Psoas muscle (tissue), 7 donors: ENCODE measurements at regions not wholly inside any gene's neighbourhood (a gene's known extent, or its start where the extent isn't known, plus 50 kb on each side); places are given as distances from the start of the nearest gene placed in this dataset.

Experiments
- ATAC-seq, 4 donors: fragments of 200-7000 bp; cut with Tn5 transposase; one replicate each; pipeline ENCODE4 v1.9.1; 2020; ENCODE audit warnings: moderate library complexity in 3 of 4, mild to moderate bottlenecking in 2 of 4
- DNase-seq, 2 donors: peaks; one replicate each; pipeline ENCODE4 v3.0.0-alpha.2; 2020
- H3K27ac ChIP-seq: fragments of 200-600 bp; one replicate; pipeline ENCODE4 v1.8.0; 2022
- H3K27me3 ChIP-seq, 3 donors: fragments of 200-600 bp in 1 of 3; one replicate each; pipeline versions ENCODE4 v1.6.1 to v1.8.0; 2013 to 2022; ENCODE audit warnings: low read length in 2 of 3, mild to moderate bottlenecking in 2 of 3, moderate library complexity in 1 of 3; ENCODE audit not compliant: insufficient read depth in 3 of 3
- H3K36me3 ChIP-seq, 2 donors: fragments of 200-600 bp in 1 of 2; one replicate each; pipeline versions ENCODE4 v1.6.1 to v1.8.0; 2013 to 2022; ENCODE audit warnings: low read depth in 1 of 2, mild to moderate bottlenecking in 1 of 2, moderate library complexity in 1 of 2; ENCODE audit not compliant: insufficient read depth in 1 of 2
- H3K4me1 ChIP-seq: fragments of 200-600 bp; one replicate; pipeline ENCODE4 v1.8.0; 2022
- H3K4me3 ChIP-seq: fragments of 200-600 bp; one replicate; pipeline ENCODE4 v1.8.0; 2022; ENCODE audit warnings: mild to moderate bottlenecking
- H3K9me3 ChIP-seq: fragments of 200-600 bp; one replicate; pipeline ENCODE4 v1.8.0; 2022
- CTCF ChIP-seq: fragments of 200-600 bp; IDR thresholded peaks from one replicate; pipeline ENCODE4 v1.8.0; 2022; ENCODE audit warnings: antibody characterized with exemption
- WGBS, 3 donors: extraction: QIAGEN DNeasy Blood & Tissue Kit; methylation state at CpG; one replicate each; pipeline versions ENCODE4 v1.1.6 to v1.1.7; 2013; 5-methylcytosine and 5-hydroxymethylcytosine counted together
- intact Hi-C, 2 donors: fragments of 100-400 bp; cut with DNase I; formaldehyde crosslinking; loops; one replicate each; pipeline versions ENCODE4 v1.11.0 to v1.14.2; 2022
- donor health status: healthy with polysubstance abuse.
- donor health status: DM: no; HTN: no; CAD: no; lungs with moderate emphysema.
- donor health status: Bipolar disorder and iron deficiency.
- donor health status: healthy.
- donor health status: DM: yes; HTN: yes; CAD: no.
- donor health status: DM: no; HTN: no; CAD: no.
- donor health status: DM: yes; HTN: yes; CAD: no.

GRCh38 chr6:74117113-74117512 lies 421.1 kb downstream of the CD109 start:
- no peaks in the 10 kb centered on the region for H3K36me3 ChIP-seq
- no peak overlapping the region for H3K4me3 ChIP-seq
- H3K27me3 ChIP-seq = no peaks in the 10 kb centered on the region
- peaks cover 4% of the 10 kb centered on the region for H3K9me3 ChIP-seq
- intact Hi-C loops = no loop called here
- no peak overlapping the region for H3K27ac ChIP-seq
- ATAC-seq (no peak), DNase-seq (no peak)
- WGBS, 3 donors = 34 to 53% (median 35%) methylated on average over 1 of the region's 1 CpG
- H3K4me1 ChIP-seq = no peaks in the 10 kb centered on the region
- no peak for TF ChIP-seq CTCF

GRCh38 chr6:74115674-74116073 lies 419.7 kb downstream of the CD109 start:
- H3K36me3 ChIP-seq = no peaks in the 10 kb centered on the region
- H3K27ac ChIP-seq = no peak overlapping the region
- no peaks in the 10 kb centered on the region for H3K27me3 ChIP-seq
- intact Hi-C loops = no loop called here
- no peak overlapping the region for H3K4me3 ChIP-seq
- DNase-seq (no peak), ATAC-seq (no peak)
- no peak for TF ChIP-seq CTCF
- no peaks in the 10 kb centered on the region for H3K4me1 ChIP-seq
- no peaks in the 10 kb centered on the region for H3K9me3 ChIP-seq
- WGBS, 3 donors = 76 to 86% (median 86%) methylated on average over 3 of the region's 3 CpGs

- Histone ChIP-seq H3K4me3 (no peak overlapping the region), H3K27ac (no peak overlapping the region), H3K36me3 (no peaks in the 10 kb centered on the region), H3K9me3 (no peaks in the 10 kb centered on the region), H3K4me1 (no peaks in the 10 kb centered on the region), H3K27me3 (no peaks in the 10 kb centered on the region)
- TF ChIP-seq CTCF = no peak
- intact Hi-C loops = no loop called here
- no peak for DNase-seq
- no peak for ATAC-seq
- 79 to 90% (median 82%) methylated on average over 2 of the region's 2 CpGs for WGBS, 3 donors
Observed at GRCh38 chr6:74114428-74114827, 418.4 kb downstream of the CD109 start.

GRCh38 chr6:74113901-74114300 lies 417.9 kb downstream of the CD109 start:
- no peak for ATAC-seq
- H3K4me3 ChIP-seq = no peak overlapping the region
- H3K36me3 ChIP-seq = no peaks in the 10 kb centered on the region
- intact Hi-C loops = no loop called here
- no peak for DNase-seq
- H3K27ac ChIP-seq = no peak overlapping the region
- 82 to 86% (median 86%) methylated on average over 2 of the region's 2 CpGs for WGBS, 3 donors
- H3K4me1 ChIP-seq = no peaks in the 10 kb centered on the region
- no peaks in the 10 kb centered on the region for H3K27me3 ChIP-seq
- H3K9me3 ChIP-seq = no peaks in the 10 kb centered on the region
- no peak for TF ChIP-seq CTCF

GRCh38 chr6:74103417-74103816 lies 407.4 kb downstream of the CD109 start:
- DNase-seq = no peak
- Histone ChIP-seq H3K4me1 (no peaks in the 10 kb centered on the region), H3K36me3 (no peaks in the 10 kb centered on the region), H3K4me3 (no peak overlapping the region), H3K27me3 (no peaks in the 10 kb centered on the region), H3K27ac (no peak overlapping the region), H3K9me3 (no peaks in the 10 kb centered on the region)
- no peak for ATAC-seq
- no peak for TF ChIP-seq CTCF
- intact Hi-C loops = no loop called here
